ENCODE measurements at regions not wholly inside any gene's neighbourhood (a gene's known extent, or its start where the extent isn't known, plus 50 kb on each side); places are given as distances from the start of the nearest gene placed in this dataset.

DNA sequence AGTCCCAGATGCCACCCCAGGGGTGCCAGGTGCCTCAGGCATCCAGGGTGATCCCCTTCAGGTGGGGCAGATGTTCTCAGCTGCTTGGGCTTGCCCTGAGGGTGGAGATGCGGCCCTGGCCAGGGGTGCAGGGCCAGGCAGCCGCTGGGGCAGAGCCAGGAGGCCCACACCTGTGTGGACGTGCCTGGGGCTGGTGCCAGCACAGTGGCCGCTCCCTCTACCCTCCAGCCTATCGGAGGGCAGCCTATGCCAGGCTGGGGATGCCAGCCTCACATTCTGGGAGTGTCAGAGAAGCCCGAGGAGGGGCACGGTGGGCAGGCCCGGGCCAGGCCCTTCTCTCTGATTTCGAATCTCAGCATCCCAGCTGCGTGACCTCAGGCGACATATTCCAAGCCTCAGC, 96.5 kb upstream of the WNT4 start:
- Histone ChIP-seq H3K36me3 (ENCODE audit: control insufficient read depth in 2 of 2, extremely low read depth in 1 of 2, insufficient read depth in 2 of 2, low read length in 2 of 2) (no peaks in the 10 kb centered on the region), H3K9ac (replicated peaks; ENCODE audit: extremely low read depth, insufficient read depth, low read length) (no peak overlapping the region), H3K9me3 (replicated peaks; ENCODE audit: control insufficient read depth, insufficient read depth, low read length) (no peaks in the 10 kb centered on the region), H3K27me3 (ENCODE audit: control insufficient read depth in 2 of 2, insufficient read depth in 2 of 2, low read length in 2 of 2) (peaks cover 7 to 8% of the 10 kb centered on the region in 2 experiments), H3K9me1 (replicated peaks; ENCODE audit: control insufficient read depth, extremely low read depth, insufficient read depth, low read length) (no peaks in the 10 kb centered on the region), H4K20me1 (replicated peaks; ENCODE audit: control insufficient read depth, extremely low read depth, insufficient read depth, low read length) (no peaks in the 10 kb centered on the region), H3K79me2 (ENCODE audit: control insufficient read depth, insufficient read depth, low read length) (no peaks in the 10 kb centered on the region), H3K27ac (ENCODE audit: insufficient read depth, low read depth, low read length) (no peak overlapping the region), H3K4me1 (ENCODE audit: control insufficient read depth, extremely low read depth, insufficient read depth, low read length) (no peaks in the 10 kb centered on the region), H2AFZ (ENCODE audit: low read depth, low read length) (no peak overlapping the region), H3K4me2 (ENCODE audit: insufficient read depth, low read length) (no peak overlapping the region), H3K4me3 (replicated peaks in 1 of 3; ENCODE audit: insufficient read depth in 1 of 3, low read depth in 1 of 3, low read length in 3 of 3) (no peak overlapping the region)
- TF ChIP-seq, protein P1, sequence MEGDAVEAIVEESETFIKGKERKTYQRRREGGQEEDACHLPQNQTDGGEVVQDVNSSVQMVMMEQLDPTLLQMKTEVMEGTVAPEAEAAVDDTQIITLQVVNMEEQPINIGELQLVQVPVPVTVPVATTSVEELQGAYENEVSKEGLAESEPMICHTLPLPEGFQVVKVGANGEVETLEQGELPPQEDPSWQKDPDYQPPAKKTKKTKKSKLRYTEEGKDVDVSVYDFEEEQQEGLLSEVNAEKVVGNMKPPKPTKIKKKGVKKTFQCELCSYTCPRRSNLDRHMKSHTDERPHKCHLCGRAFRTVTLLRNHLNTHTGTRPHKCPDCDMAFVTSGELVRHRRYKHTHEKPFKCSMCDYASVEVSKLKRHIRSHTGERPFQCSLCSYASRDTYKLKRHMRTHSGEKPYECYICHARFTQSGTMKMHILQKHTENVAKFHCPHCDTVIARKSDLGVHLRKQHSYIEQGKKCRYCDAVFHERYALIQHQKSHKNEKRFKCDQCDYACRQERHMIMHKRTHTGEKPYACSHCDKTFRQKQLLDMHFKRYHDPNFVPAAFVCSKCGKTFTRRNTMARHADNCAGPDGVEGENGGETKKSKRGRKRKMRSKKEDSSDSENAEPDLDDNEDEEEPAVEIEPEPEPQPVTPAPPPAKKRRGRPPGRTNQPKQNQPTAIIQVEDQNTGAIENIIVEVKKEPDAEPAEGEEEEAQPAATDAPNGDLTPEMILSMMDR (IDR thresholded peaks at IDR 0.05; ENCODE audit: extremely low read depth in 1 of 2, insufficient read depth in 1 of 2, low read depth in 1 of 2, low read length in 2 of 2), result no peak
- no peak for TF ChIP-seq GATA2 (IDR thresholded peaks at IDR 0.05; ENCODE audit: insufficient read depth, insufficient read length, low read depth, low read length)
- ChIA-PET POLR2A (no interaction called here), CTCF (no interaction called here)
- FAIRE-seq (no peak), DNase-seq (ENCODE audit: low read depth, low spot score) (no peak)
- intact Hi-C loops (cut with micrococcal nuclease) (no loop called here), dilution Hi-C loops (cut with MboI; ENCODE audit: extremely low pct_ligation_motif_present, low sequenced_read_pairs) (no loop called here)
- no TSS peak for BruUV-seq (replicated peaks)

DNA sequence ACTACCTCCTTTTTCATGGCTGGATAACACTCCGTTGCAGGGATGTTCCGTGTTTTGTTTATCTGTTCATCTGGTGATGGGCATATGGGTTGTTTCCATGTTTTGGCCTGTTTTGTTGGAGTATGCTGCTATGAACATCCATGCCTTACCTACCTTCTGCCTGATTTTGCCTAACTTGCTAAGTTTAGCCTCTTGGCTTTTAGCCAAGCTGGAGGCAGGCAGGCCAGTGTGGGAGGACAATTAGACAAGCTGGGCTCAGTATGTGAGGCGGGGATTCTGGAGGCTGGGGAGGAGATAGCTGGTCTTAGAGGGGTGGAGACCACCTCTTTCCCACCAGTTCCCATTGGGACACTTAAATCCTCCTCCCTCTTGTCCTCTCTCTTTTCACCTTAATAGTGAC, 98.4 kb upstream of the WNT4 start:
- Histone ChIP-seq H3K4me3 (replicated peaks in 1 of 3; ENCODE audit: insufficient read depth in 1 of 3, low read depth in 1 of 3, low read length in 3 of 3) (no peak overlapping the region), H3K9me3 (replicated peaks; ENCODE audit: control insufficient read depth, insufficient read depth, low read length) (no peaks in the 10 kb centered on the region), H3K4me1 (ENCODE audit: control insufficient read depth, extremely low read depth, insufficient read depth, low read length) (no peaks in the 10 kb centered on the region), H3K9ac (replicated peaks; ENCODE audit: extremely low read depth, insufficient read depth, low read length) (no peak overlapping the region), H3K79me2 (ENCODE audit: control insufficient read depth, insufficient read depth, low read length) (no peaks in the 10 kb centered on the region), H3K27me3 (ENCODE audit: control insufficient read depth in 2 of 2, insufficient read depth in 2 of 2, low read length in 2 of 2) (peaks cover 0 to 3% of the 10 kb centered on the region in 2 experiments), H4K20me1 (replicated peaks; ENCODE audit: control insufficient read depth, extremely low read depth, insufficient read depth, low read length) (no peaks in the 10 kb centered on the region), H3K36me3 (ENCODE audit: control insufficient read depth in 2 of 2, extremely low read depth in 1 of 2, insufficient read depth in 2 of 2, low read length in 2 of 2) (no peaks in the 10 kb centered on the region), H2AFZ (ENCODE audit: low read depth, low read length) (no peak overlapping the region), H3K27ac (ENCODE audit: insufficient read depth, low read depth, low read length) (no peak overlapping the region), H3K4me2 (ENCODE audit: insufficient read depth, low read length) (no peak overlapping the region), H3K9me1 (replicated peaks; ENCODE audit: control insufficient read depth, extremely low read depth, insufficient read depth, low read length) (no peaks in the 10 kb centered on the region)
- no TSS peak for BruUV-seq (replicated peaks)
- intact Hi-C loops (cut with micrococcal nuclease), result no loop called here
- no peak for FAIRE-seq
- no peak for DNase-seq (ENCODE audit: low read depth, low spot score)
- dilution Hi-C loops (cut with MboI; ENCODE audit: extremely low pct_ligation_motif_present, low sequenced_read_pairs), result no loop called here
- ChIA-PET POLR2A (no interaction called here), CTCF (no interaction called here)
- no peak for TF ChIP-seq MYC (IDR thresholded peaks at IDR 0.05; ENCODE audit: low read depth, low read length)
- no peak for TF ChIP-seq GATA2 (IDR thresholded peaks at IDR 0.05; ENCODE audit: insufficient read depth, insufficient read length, low read depth, low read length)
- TF ChIP-seq, protein P1 (IDR thresholded peaks at IDR 0.05; ENCODE audit: extremely low read depth in 1 of 2, insufficient read depth in 1 of 2, low read depth in 1 of 2, low read length in 2 of 2), result no peak
- TF ChIP-seq JUN (IDR thresholded peaks at IDR 0.05; ENCODE audit: borderline replicate concordance, insufficient read depth, insufficient read length, low read depth), result no peak
- TF ChIP-seq, protein P2, sequence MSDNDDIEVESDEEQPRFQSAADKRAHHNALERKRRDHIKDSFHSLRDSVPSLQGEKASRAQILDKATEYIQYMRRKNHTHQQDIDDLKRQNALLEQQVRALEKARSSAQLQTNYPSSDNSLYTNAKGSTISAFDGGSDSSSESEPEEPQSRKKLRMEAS (IDR thresholded peaks at IDR 0.05; ENCODE audit: insufficient read depth, insufficient read length), result no peak
- no peak for TF ChIP-seq POLR2A (IDR thresholded peaks at IDR 0.05; ENCODE audit: low read depth, low read length)
- TF ChIP-seq FOS (IDR thresholded peaks at IDR 0.05; ENCODE audit: borderline replicate concordance, insufficient read depth, low read length), result no peak
- no peak for TF ChIP-seq EZH2 (IDR thresholded peaks at IDR 0.05; ENCODE audit: borderline replicate concordance, low read depth, low read length, severe bottlenecking)
- no peak for TF ChIP-seq POLR2AphosphoS5 (IDR thresholded peaks at IDR 0.05; ENCODE audit: insufficient read depth, low read depth, low read length)

All from endothelial cell of umbilical vein (primary cell).